CD4-positive, alpha-beta T cell (primary cell): ENCODE measurements at regions not wholly inside any gene's neighbourhood (a gene's known extent, or its start where the extent isn't known, plus 50 kb on each side); places are given as distances from the start of the nearest gene placed in this dataset.

Experiments
- ATAC-seq: fragments of 200-7000 bp; cut with Tn5 transposase; one replicate; pipeline ENCODE4 v1.10.0; 2022; ENCODE audit warnings: mild to moderate bottlenecking; ENCODE audit not compliant: poor library complexity
- CTCF ChIA-PET: fragments of 350-600 bp; sonication (Branson Sonifier 250); formaldehyde crosslinking; loops from one replicate; lab custom pipeline; 2021; ENCODE audit warnings: antibody characterized with exemption, inconsistent platforms; lab: Charles Lee
- POLR2A ChIA-PET: fragments of 350-600 bp; sonication (Branson Sonifier 250); formaldehyde crosslinking; loops from one replicate; lab custom pipeline; 2021; ENCODE audit warnings: antibody characterized with exemption, inconsistent platforms; lab: Charles Lee
- DNase-seq, 14 experiments: peaks; one replicate each; pipeline ENCODE4 v3.0.0-alpha.2; 2013 to 2020; ENCODE audit warnings: mixed read lengths in 2 of 14
- H3K27ac ChIP-seq, 2 donors: one replicate each; pipeline versions ENCODE4 v1.5.1 to v1.7.0; 2013; ENCODE audit warnings: low read length in 2 of 2, low read depth in 1 of 2, mild to moderate bottlenecking in 1 of 2
- H3K27me3 ChIP-seq, 2 experiments: 1 replicate in 1 of 2; 2 replicates in 1 of 2; pipeline versions ENCODE4 v1.6.1 to v1.7.0; 2013; ENCODE audit warnings: low read length in 2 of 2, control low read depth in 1 of 2, mild to moderate bottlenecking in 1 of 2, moderate library complexity in 1 of 2; ENCODE audit not compliant: insufficient read depth in 2 of 2, control insufficient read depth in 1 of 2
- H3K36me3 ChIP-seq: one replicate; pipeline ENCODE4 v1.6.1; 2013; ENCODE audit warnings: low read length, control low read depth; ENCODE audit not compliant: insufficient read depth
- H3K4me1 ChIP-seq: one replicate; pipeline ENCODE4 v1.6.1; 2013; ENCODE audit warnings: low read length, control low read depth; ENCODE audit not compliant: insufficient read depth
- H3K4me3 ChIP-seq: one replicate; pipeline ENCODE4 v1.5.1; 2013; ENCODE audit warnings: mild to moderate bottlenecking, low read length, moderate library complexity
- H3K9me3 ChIP-seq, 2 experiments: 1 replicate in 1 of 2; 2 replicates in 1 of 2; pipeline versions ENCODE4 v1.6.1 to v1.7.0; 2013; ENCODE audit warnings: low read length in 2 of 2, mild to moderate bottlenecking in 2 of 2, control low read depth in 1 of 2, moderate library complexity in 1 of 2; ENCODE audit not compliant: control insufficient read depth in 1 of 2, insufficient read depth in 1 of 2
- H3K27ac Mint-ChIP-seq: one replicate; pipeline ENCODE4 v1.8.0; 2020; ENCODE audit warnings: mixed read lengths
- H3K27me3 Mint-ChIP-seq: one replicate; pipeline ENCODE4 v1.8.0; 2021; ENCODE audit warnings: mixed read lengths
- H3K36me3 Mint-ChIP-seq: one replicate; pipeline ENCODE4 v1.8.0; 2021; ENCODE audit warnings: low read depth, mixed read lengths
- H3K4me1 Mint-ChIP-seq: one replicate; pipeline ENCODE4 v1.8.0; 2021; ENCODE audit warnings: low read depth, mixed read lengths
- H3K4me3 Mint-ChIP-seq: one replicate; pipeline ENCODE4 v1.8.0; 2020; ENCODE audit warnings: mild to moderate bottlenecking, mixed read lengths
- H3K9me3 Mint-ChIP-seq: one replicate; pipeline ENCODE4 v1.8.0; 2020; ENCODE audit warnings: mixed read lengths
- intact Hi-C, 2 experiments: fragments of 100-400 bp; cut with DNase I in 1 of 2; cut with micrococcal nuclease in 1 of 2; formaldehyde crosslinking; loops; one replicate each; pipeline versions ENCODE4 v1.15.1 to v1.9.0; 2023 to 2025; cut with DNase I, micrococcal nuclease
- TF ChIP-seq, protein P1 (sequence below): fragments of 200-600 bp; IDR thresholded peaks from one replicate; pipeline ENCODE4 v1.8.0; 2022; ENCODE audit warnings: antibody characterized with exemption, mild to moderate bottlenecking

DNA sequence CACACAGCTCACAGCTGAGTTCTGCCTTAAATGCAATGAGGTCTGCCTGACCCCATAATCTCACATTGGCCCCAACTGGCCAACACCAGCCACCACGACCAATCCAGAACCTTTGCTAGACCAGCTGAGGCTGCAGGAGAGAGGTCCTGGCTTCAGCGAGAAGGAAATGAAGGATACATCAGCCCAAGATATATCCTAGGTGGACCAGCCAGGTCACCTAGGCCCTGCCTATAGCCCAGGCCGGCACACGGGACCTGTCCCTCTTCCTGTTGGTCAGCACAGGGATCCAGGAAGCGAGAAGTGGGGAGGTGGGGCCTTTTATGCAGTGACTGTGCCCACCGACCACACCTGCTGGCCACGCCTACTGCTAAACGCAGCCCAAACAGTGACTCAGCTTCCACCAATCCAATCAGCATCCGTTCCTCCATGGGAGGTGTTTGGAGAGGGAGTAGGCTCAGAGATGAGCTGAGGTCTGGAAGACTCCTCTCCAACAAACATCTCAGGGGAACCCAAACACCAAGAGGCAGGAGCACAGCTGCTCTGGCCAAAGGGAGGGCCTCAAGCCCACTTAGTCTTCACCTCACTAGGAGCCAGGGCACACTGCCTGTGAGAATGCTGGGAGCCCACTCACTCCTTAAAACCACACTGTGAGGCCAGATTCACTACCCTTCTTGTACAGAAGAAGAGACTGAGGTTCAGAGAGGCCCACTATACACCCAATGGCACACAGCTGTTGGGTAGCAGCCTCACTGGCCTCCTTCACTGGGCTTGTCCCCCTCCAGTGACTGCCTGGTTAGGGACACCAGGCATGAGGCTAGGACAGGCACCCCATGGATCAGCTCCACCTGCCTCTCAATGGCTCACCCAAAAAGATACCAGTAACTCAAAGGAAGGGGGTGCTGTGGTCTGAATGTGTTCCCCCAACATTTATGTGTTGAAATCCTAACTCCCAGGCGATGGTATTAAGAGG, 51.3 kb upstream of the PPP2R5C start:
- Mint-ChIP-seq H3K4me1 (peaks cover 30% of the 10 kb centered on the region), H3K27me3 (no peaks in the 10 kb centered on the region), H3K9me3 (no peaks in the 10 kb centered on the region), H3K27ac (no peak overlapping the region), H3K36me3 (no peaks in the 10 kb centered on the region), H3K4me3 (no peak overlapping the region)
- Histone ChIP-seq H3K27ac (no peak overlapping the region), H3K27me3 (no peaks in the 10 kb centered on the region), H3K4me1 (peaks cover 52% of the 10 kb centered on the region), H3K4me3 (no peak overlapping the region), H3K9me3 (no peaks in the 10 kb centered on the region), H3K36me3 (no peaks in the 10 kb centered on the region)
- ATAC-seq = no peak
- ChIA-PET POLR2A (interaction anchor here (0.7 to 5.2 kb wide), 5 partner anchors 11 to 135 kb away, joined by 3 to 79 read pairs (median 3); no protein-coding TSS in a partner anchor), CTCF (no interaction called here)
- DNase-seq = peak in 1 of 14 experiments; percentile 30
- intact Hi-C loops = loop anchor here (2.0 to 10.0 kb wide), 10 partner anchors 13 to 805 kb away; partner anchors contain the start of gene WDR20 (in 1 of the 2)
- TF ChIP-seq, protein P1, sequence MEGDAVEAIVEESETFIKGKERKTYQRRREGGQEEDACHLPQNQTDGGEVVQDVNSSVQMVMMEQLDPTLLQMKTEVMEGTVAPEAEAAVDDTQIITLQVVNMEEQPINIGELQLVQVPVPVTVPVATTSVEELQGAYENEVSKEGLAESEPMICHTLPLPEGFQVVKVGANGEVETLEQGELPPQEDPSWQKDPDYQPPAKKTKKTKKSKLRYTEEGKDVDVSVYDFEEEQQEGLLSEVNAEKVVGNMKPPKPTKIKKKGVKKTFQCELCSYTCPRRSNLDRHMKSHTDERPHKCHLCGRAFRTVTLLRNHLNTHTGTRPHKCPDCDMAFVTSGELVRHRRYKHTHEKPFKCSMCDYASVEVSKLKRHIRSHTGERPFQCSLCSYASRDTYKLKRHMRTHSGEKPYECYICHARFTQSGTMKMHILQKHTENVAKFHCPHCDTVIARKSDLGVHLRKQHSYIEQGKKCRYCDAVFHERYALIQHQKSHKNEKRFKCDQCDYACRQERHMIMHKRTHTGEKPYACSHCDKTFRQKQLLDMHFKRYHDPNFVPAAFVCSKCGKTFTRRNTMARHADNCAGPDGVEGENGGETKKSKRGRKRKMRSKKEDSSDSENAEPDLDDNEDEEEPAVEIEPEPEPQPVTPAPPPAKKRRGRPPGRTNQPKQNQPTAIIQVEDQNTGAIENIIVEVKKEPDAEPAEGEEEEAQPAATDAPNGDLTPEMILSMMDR = no peak

DNA sequence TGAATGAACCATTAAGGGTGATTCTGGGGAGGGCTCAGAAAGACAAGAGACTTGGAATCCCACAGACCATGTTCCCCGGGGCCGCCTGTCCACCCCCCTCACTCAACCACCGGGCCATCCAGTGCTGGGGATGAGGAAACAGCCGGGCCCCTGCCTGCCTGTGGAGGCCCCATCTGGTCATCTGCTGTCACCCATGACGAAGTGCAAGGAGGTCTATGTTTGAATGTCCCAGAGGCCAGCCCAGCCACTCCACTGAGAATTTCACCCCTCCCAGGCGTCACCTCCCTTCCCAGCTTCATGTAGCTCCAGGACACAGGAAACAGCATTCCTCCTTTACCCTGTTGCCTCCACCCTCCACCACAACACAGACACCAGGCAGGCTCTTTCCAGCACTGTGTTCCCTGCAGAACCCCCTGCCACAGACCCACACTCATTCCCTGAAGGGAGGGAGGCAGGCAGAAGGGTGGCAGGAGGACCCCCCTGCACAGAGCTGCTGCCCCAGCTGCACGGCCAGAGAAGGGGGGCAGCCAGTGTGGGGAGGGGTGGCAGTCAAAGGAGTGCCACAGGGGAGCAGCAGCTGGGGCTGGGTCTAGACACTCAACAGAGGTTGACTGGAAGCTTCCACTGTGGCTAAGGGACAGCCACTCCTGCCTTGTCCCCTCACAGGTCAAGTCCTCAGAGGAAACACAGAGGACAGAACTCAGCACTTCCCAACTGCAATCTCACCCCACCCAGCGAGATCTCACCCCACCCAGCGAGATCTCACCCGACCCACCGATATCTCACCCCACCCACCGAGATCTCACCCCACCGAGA, 50.3 kb upstream of the PPP2R5C start:
- Mint-ChIP-seq H3K27me3 (no peaks in the 10 kb centered on the region), H3K4me1 (peaks cover 32% of the 10 kb centered on the region), H3K9me3 (no peaks in the 10 kb centered on the region), H3K36me3 (no peaks in the 10 kb centered on the region), H3K27ac (no peak overlapping the region), H3K4me3 (no peak overlapping the region)
- Histone ChIP-seq H3K36me3 (no peaks in the 10 kb centered on the region), H3K9me3 (peaks cover 0 to under 1% of the 10 kb centered on the region in 2 experiments), H3K27me3 (no peaks in the 10 kb centered on the region), H3K4me3 (no peak overlapping the region), H3K4me1 (peaks cover 50% of the 10 kb centered on the region), H3K27ac (no peak overlapping the region)
- ATAC-seq (no peak), DNase-seq (peak in 1 of 14 experiments; percentile 25)
- TF ChIP-seq, protein P1 = no peak
- intact Hi-C loops = no loop called here
- POLR2A ChIA-PET = interaction anchor here (0.7 kb wide), 1 partner anchor 113 kb away, joined by 3 read pairs; no protein-coding TSS in a partner anchor
- CTCF ChIA-PET = no interaction called here
